Mammary epithelial cell (primary cell): ENCODE measurements at regions not wholly inside any gene's neighbourhood (a gene's known extent, or its start where the extent isn't known, plus 50 kb on each side); places are given as distances from the start of the nearest gene placed in this dataset.

Source experiments
- EZH2 ChIP-seq: IDR thresholded peaks from 2 replicates; pipeline ENCODE4 v1.6.1; 2012; ENCODE audit warnings: low read length, inconsistent platforms, borderline replicate concordance
- TF ChIP-seq, protein P1 (sequence below), 2 donors: IDR thresholded peaks in 1 of 2; conservative IDR thresholded peaks in 1 of 2; 2 replicates each; pipeline ENCODE4 v1.5.1; 2011 to 2012; ENCODE audit warnings: inconsistent platforms in 2 of 2, low read length in 2 of 2, mild to moderate bottlenecking in 2 of 2, control low read depth in 1 of 2, low read depth in 1 of 2; ENCODE audit not compliant: insufficient read depth in 1 of 2; ENCODE audit errors: extremely low read depth in 1 of 2

DNA sequence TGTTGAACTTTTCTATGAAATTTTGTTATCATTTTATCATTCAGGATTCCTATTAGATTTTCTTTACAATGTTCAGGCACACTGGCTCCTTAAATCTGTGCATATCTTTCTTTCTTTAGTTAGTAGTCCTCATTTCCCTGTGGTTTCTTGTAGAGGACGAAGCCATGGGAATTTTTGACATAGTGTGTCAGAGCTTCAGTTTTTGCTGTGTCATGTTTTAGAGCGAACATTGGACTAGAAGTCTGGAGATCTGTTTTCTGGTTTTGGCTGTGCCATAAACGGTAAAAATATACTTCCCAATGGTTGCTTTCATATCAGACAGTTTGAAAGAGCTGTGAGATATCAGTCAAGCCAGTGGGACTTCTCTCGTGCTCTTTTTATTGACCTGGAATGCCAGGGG lies 105.2 kb downstream of the CHCHD4 start:
- TF ChIP-seq, protein P1, sequence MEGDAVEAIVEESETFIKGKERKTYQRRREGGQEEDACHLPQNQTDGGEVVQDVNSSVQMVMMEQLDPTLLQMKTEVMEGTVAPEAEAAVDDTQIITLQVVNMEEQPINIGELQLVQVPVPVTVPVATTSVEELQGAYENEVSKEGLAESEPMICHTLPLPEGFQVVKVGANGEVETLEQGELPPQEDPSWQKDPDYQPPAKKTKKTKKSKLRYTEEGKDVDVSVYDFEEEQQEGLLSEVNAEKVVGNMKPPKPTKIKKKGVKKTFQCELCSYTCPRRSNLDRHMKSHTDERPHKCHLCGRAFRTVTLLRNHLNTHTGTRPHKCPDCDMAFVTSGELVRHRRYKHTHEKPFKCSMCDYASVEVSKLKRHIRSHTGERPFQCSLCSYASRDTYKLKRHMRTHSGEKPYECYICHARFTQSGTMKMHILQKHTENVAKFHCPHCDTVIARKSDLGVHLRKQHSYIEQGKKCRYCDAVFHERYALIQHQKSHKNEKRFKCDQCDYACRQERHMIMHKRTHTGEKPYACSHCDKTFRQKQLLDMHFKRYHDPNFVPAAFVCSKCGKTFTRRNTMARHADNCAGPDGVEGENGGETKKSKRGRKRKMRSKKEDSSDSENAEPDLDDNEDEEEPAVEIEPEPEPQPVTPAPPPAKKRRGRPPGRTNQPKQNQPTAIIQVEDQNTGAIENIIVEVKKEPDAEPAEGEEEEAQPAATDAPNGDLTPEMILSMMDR (conservative IDR thresholded peaks at IDR 0.05 in 1 of 2, IDR thresholded peaks at IDR 0.05 in 1 of 2; ENCODE audit: extremely low read depth in 1 of 2, insufficient read depth in 1 of 2, low read depth in 1 of 2, low read length in 2 of 2), result no peak
- no peak for TF ChIP-seq EZH2
